Brain microvascular endothelial cell (primary cell): ENCODE measurements at regions not wholly inside any gene's neighbourhood (a gene's known extent, or its start where the extent isn't known, plus 50 kb on each side); places are given as distances from the start of the nearest gene placed in this dataset.

Source experiments
- DNase-seq: peaks from one replicate; pipeline ENCODE4 v3.0.0-alpha.2; 2020
- H3K27ac ChIP-seq: fragments of 250-450 bp; sonication (Bioruptor Pico); 2 replicates; pipeline ENCODE4 v1.5.1; 2020; ENCODE audit warnings: mild to moderate bottlenecking, moderate library complexity
- H3K27me3 ChIP-seq: fragments of 250-450 bp; sonication (Bioruptor Pico); replicated peaks from 2 replicates; pipeline ENCODE4 v1.5.1; 2020; ENCODE audit warnings: mild to moderate bottlenecking
- H3K36me3 ChIP-seq: fragments of 250-450 bp; sonication (Bioruptor Pico); replicated peaks from 2 replicates; pipeline ENCODE4 v1.5.1; 2020; ENCODE audit warnings: mild to moderate bottlenecking
- H3K4me3 ChIP-seq: 2 replicates; pipeline ENCODE4 v1.5.1; 2011; ENCODE audit warnings: low read depth, mild to moderate bottlenecking, control low read depth, low read length, moderate library complexity
- CTCF ChIP-seq: IDR thresholded peaks from 2 replicates; pipeline ENCODE4 v1.5.1; 2011; ENCODE audit warnings: low read depth, mild to moderate bottlenecking, moderate library complexity, low read length, control low read depth, inconsistent platforms; ENCODE audit errors: missing control alignments
- in situ Hi-C: cut with HindIII; loops from 2 replicates; pipeline ENCODE4 v1.10.0; 2017; ENCODE audit warnings: low sequenced_read_pairs, low pct_ligation_motif_present

- H3K27ac ChIP-seq: no peak overlapping the region
- H3K27me3 ChIP-seq: no peaks in the 10 kb centered on the region
- TF ChIP-seq CTCF: no peak
Observed at GRCh38 chr2:8625399-8626300, 56.2 kb upstream of the ID2 start.

GRCh38 chr2:8626572-8626971, 55.3 kb upstream of the ID2 start:
- DNase-seq: no peak
- Histone ChIP-seq H3K36me3 (no peaks in the 10 kb centered on the region), H3K4me3 (no peak overlapping the region), H3K27me3 (no peaks in the 10 kb centered on the region), H3K27ac (no peak overlapping the region)
- no peak for TF ChIP-seq CTCF
- in situ Hi-C loops: no loop called here

More at GRCh38 chr2:8625399-8626300, 56.2 kb upstream of the ID2 start:
- in situ Hi-C loops: no loop called here
- Histone ChIP-seq H3K36me3 (no peaks in the 10 kb centered on the region), H3K4me3 (no peak overlapping the region)
- no peak for DNase-seq

GRCh38 chr2:8627019-8627691, 54.7 kb upstream of the ID2 start:
- H3K27me3 ChIP-seq: no peaks in the 10 kb centered on the region
- in situ Hi-C loops: no loop called here
- H3K4me3 ChIP-seq: no peak overlapping the region
- no peaks in the 10 kb centered on the region for H3K36me3 ChIP-seq
- DNase-seq: no peak
- H3K27ac ChIP-seq: no peak overlapping the region
- no peak for TF ChIP-seq CTCF

GRCh38 chr2:8627692-8628085, 54.2 kb upstream of the ID2 start:
- H3K27ac ChIP-seq: no peak overlapping the region
- no peak overlapping the region for H3K4me3 ChIP-seq
- in situ Hi-C loops: no loop called here
- no peak for TF ChIP-seq CTCF
- H3K36me3 ChIP-seq: no peaks in the 10 kb centered on the region
- H3K27me3 ChIP-seq: no peaks in the 10 kb centered on the region
- DNase-seq: no peak

- H3K27me3 ChIP-seq: no peaks in the 10 kb centered on the region
- in situ Hi-C loops: no loop called here
- no peak for DNase-seq
- TF ChIP-seq CTCF: no peak
- no peak overlapping the region for H3K4me3 ChIP-seq
- no peaks in the 10 kb centered on the region for H3K36me3 ChIP-seq
- no peak overlapping the region for H3K27ac ChIP-seq
Observed at GRCh38 chr2:8628179-8628865, 53.5 kb upstream of the ID2 start.
